ENCODE measurements at regions not wholly inside any gene's neighbourhood (a gene's known extent, or its start where the extent isn't known, plus 50 kb on each side); places are given as distances from the start of the nearest gene placed in this dataset.

- H3K27ac Mint-ChIP-seq (ENCODE audit: unreplicated experiment): no peak overlapping the region
- no peaks in the 10 kb centered on the region for H3K9me3 Mint-ChIP-seq (ENCODE audit: low read depth, unreplicated experiment)
- no peaks in the 10 kb centered on the region for H3K27me3 Mint-ChIP-seq (ENCODE audit: unreplicated experiment)
- intact Hi-C loops (cut with micrococcal nuclease; ENCODE audit: unreplicated experiment): no loop called here
- no TSS peak for BruUV-seq (replicated peaks)
- H3K36me3 Mint-ChIP-seq (ENCODE audit: insufficient read depth, unreplicated experiment): no peaks in the 10 kb centered on the region
- CTCF ChIA-PET: no interaction called here
- H3K4me1 Mint-ChIP-seq (ENCODE audit: low read depth, unreplicated experiment): no peaks in the 10 kb centered on the region
- TF ChIP-seq CTCF (IDR thresholded peaks at IDR 0.05; ENCODE audit: unreplicated experiment): no peak
- H3K4me3 Mint-ChIP-seq (ENCODE audit: low read depth, unreplicated experiment): no peak overlapping the region
- DNase-seq: no peak
Measured at GRCh38 chr4:188534917-188535316, 395.7 kb downstream of the TRIML1 start.

- Mint-ChIP-seq H3K36me3 (ENCODE audit: insufficient read depth, unreplicated experiment) (no peaks in the 10 kb centered on the region), H3K27ac (ENCODE audit: unreplicated experiment) (no peak overlapping the region), H3K27me3 (ENCODE audit: unreplicated experiment) (no peaks in the 10 kb centered on the region), H3K9me3 (ENCODE audit: low read depth, unreplicated experiment) (no peaks in the 10 kb centered on the region), H3K4me1 (ENCODE audit: low read depth, unreplicated experiment) (no peaks in the 10 kb centered on the region), H3K4me3 (ENCODE audit: low read depth, unreplicated experiment) (no peak overlapping the region)
- intact Hi-C loops (cut with micrococcal nuclease; ENCODE audit: unreplicated experiment): no loop called here
- DNase-seq: no peak
- TF ChIP-seq CTCF (IDR thresholded peaks at IDR 0.05; ENCODE audit: unreplicated experiment): no peak
- CTCF ChIA-PET: no interaction called here
- no TSS peak for BruUV-seq (replicated peaks)
Measured at GRCh38 chr4:188536826-188537225, 397.6 kb downstream of the TRIML1 start.

GRCh38 chr4:188550296-188550695, 411.1 kb downstream of the TRIML1 start:
- Mint-ChIP-seq H3K27me3 (ENCODE audit: unreplicated experiment) (no peaks in the 10 kb centered on the region), H3K27ac (ENCODE audit: unreplicated experiment) (no peak overlapping the region), H3K4me1 (ENCODE audit: low read depth, unreplicated experiment) (no peaks in the 10 kb centered on the region), H3K9me3 (ENCODE audit: low read depth, unreplicated experiment) (peaks cover 5% of the 10 kb centered on the region), H3K36me3 (ENCODE audit: insufficient read depth, unreplicated experiment) (no peaks in the 10 kb centered on the region), H3K4me3 (ENCODE audit: low read depth, unreplicated experiment) (no peak overlapping the region)
- intact Hi-C loops (cut with micrococcal nuclease; ENCODE audit: unreplicated experiment): no loop called here
- no TSS peak for BruUV-seq (replicated peaks)
- no peak for DNase-seq
- TF ChIP-seq CTCF (IDR thresholded peaks at IDR 0.05; ENCODE audit: unreplicated experiment): no peak
- CTCF ChIA-PET: no interaction called here

- TF ChIP-seq CTCF (IDR thresholded peaks at IDR 0.05; ENCODE audit: unreplicated experiment): no peak
- Mint-ChIP-seq H3K27me3 (ENCODE audit: unreplicated experiment) (no peaks in the 10 kb centered on the region), H3K36me3 (ENCODE audit: insufficient read depth, unreplicated experiment) (no peaks in the 10 kb centered on the region), H3K4me1 (ENCODE audit: low read depth, unreplicated experiment) (no peaks in the 10 kb centered on the region), H3K4me3 (ENCODE audit: low read depth, unreplicated experiment) (no peak overlapping the region), H3K9me3 (ENCODE audit: low read depth, unreplicated experiment) (peaks cover 5% of the 10 kb centered on the region), H3K27ac (ENCODE audit: unreplicated experiment) (no peak overlapping the region)
- no TSS peak for BruUV-seq (replicated peaks)
- DNase-seq: no peak
- intact Hi-C loops (cut with micrococcal nuclease; ENCODE audit: unreplicated experiment): no loop called here
- CTCF ChIA-PET: no interaction called here
Measured at GRCh38 chr4:188551156-188551555, 411.9 kb downstream of the TRIML1 start.
